Common myeloid progenitor, CD34-positive (primary cell): ENCODE measurements at regions not wholly inside any gene's neighbourhood (a gene's known extent, or its start where the extent isn't known, plus 50 kb on each side); places are given as distances from the start of the nearest gene placed in this dataset.

Source experiments
- CTCF ChIA-PET: fragments of 350-600 bp; sonication (Branson Sonifier 250); formaldehyde crosslinking; loops from one replicate; lab custom pipeline; 2021; ENCODE audit warnings: antibody characterized with exemption; lab: Charles Lee
- POLR2A ChIA-PET: fragments of 350-600 bp; sonication (Branson Sonifier 250); formaldehyde crosslinking; loops from one replicate; lab custom pipeline; 2021; ENCODE audit warnings: antibody characterized with exemption; lab: Charles Lee
- DNase-seq, 3 donors: peaks; one replicate each; pipeline versions ENCODE4 v3.0.0 to v3.0.0-alpha.2; 2013
- H3K27ac ChIP-seq, 2 experiments: 1 replicate in 1 of 2; 2 replicates in 1 of 2; pipeline ENCODE4 v1.7.0; 2013; ENCODE audit warnings: inconsistent platforms in 2 of 2, low read length in 2 of 2, mild to moderate bottlenecking in 2 of 2, low read depth in 1 of 2, moderate library complexity in 1 of 2; ENCODE audit not compliant: severe bottlenecking in 2 of 2, insufficient read depth in 1 of 2, poor library complexity in 1 of 2
- H3K27me3 ChIP-seq, 5 experiments: replicated peaks in 2 of 5; 1 replicate in 3 of 5; 2 replicates in 2 of 5; pipeline versions ENCODE4 v1.6.1 to v1.7.0; 2013; ENCODE audit warnings: low read length in 4 of 5, mild to moderate bottlenecking in 2 of 5, moderate library complexity in 2 of 5, inconsistent platforms in 1 of 5; ENCODE audit not compliant: insufficient read depth in 5 of 5, control insufficient read depth in 4 of 5
- H3K36me3 ChIP-seq, 4 experiments: 1 replicate in 2 of 4; 2 replicates in 2 of 4; pipeline versions ENCODE4 v1.6.1 to v1.7.0; 2013; ENCODE audit warnings: low read length in 3 of 4, control low read depth in 1 of 4, mild to moderate bottlenecking in 1 of 4; ENCODE audit not compliant: control insufficient read depth in 4 of 4, insufficient read depth in 4 of 4
- H3K4me1 ChIP-seq, 4 experiments: 1 replicate in 3 of 4; 2 replicates in 1 of 4; pipeline versions ENCODE4 v1.6.1 to v1.7.1; 2013; ENCODE audit warnings: low read length in 3 of 4, mild to moderate bottlenecking in 3 of 4, control low read depth in 1 of 4, inconsistent platforms in 1 of 4, moderate library complexity in 1 of 4; ENCODE audit not compliant: control insufficient read depth in 4 of 4, insufficient read depth in 4 of 4; ENCODE audit errors: control extremely low read depth in 1 of 4
- H3K4me3 ChIP-seq, 7 experiments: 1 replicate in 4 of 7; 2 replicates in 3 of 7; pipeline versions ENCODE4 v1.5.1 to v1.7.0; 2013; ENCODE audit warnings: mild to moderate bottlenecking in 7 of 7, low read length in 6 of 7, moderate library complexity in 6 of 7, inconsistent platforms in 2 of 7, low read depth in 2 of 7, control low read depth in 1 of 7; ENCODE audit not compliant: insufficient read depth in 4 of 7, control insufficient read depth in 1 of 7; ENCODE audit errors: extremely low read depth in 1 of 7
- H3K9me3 ChIP-seq, 5 experiments: 1 replicate in 4 of 5; 2 replicates in 1 of 5; pipeline versions ENCODE4 v1.6.1 to v1.7.1; 2013; ENCODE audit warnings: low read length in 4 of 5, mild to moderate bottlenecking in 2 of 5, inconsistent platforms in 1 of 5, low read depth in 1 of 5, moderate library complexity in 1 of 5; ENCODE audit not compliant: control insufficient read depth in 4 of 5, insufficient read depth in 2 of 5; ENCODE audit errors: control extremely low read depth in 1 of 5
- WGBS: methylation state at CpG from one replicate; pipeline ENCODE4 v1.1.5; 2013; ENCODE audit not compliant: insufficient coverage; 5-methylcytosine and 5-hydroxymethylcytosine counted together

DNA sequence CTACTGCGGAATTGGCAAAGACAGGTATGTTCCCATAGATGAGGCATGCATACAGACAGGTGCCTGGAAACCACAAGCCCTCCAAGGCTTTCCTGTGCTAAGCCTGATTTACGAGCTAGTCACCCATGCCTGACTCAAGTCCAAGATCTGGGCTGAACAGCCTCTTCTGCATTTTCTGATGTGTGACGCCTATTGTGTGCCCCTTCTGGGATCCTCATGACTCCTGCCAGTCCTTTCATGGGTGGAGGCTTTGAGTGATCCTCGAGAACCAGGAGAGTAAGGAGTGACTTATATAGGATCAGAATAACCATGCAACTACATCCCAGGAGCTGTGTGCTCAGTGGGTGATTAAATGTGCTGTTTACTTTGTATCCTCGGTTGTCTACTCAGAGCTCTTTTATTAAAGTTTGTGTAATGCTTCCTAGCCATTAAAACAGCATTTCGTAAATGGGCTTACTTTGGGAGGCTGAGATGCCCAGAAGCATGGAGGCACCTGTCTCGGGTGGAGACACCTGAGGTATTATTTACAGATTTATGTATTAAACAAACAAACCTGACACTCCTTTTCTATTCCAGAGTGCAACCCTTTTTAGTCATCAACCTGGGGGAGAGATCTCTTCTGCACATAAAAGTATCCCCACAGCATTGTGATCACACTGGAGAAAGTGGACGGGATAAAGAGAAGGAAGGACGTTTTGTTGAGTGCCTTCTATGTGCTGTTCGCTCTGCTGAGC lies 373.0 kb upstream of the DYNLRB2 start:
- 42% methylated on average over 7 of the region's 10 CpGs for WGBS
- DNase-seq = peak; percentile 6 to 57 (median 13)
- CTCF ChIA-PET = no interaction called here

GRCh38 chr16:80166082-80166481 lies 374.7 kb upstream of the DYNLRB2 start:
- no peak for DNase-seq
- Histone ChIP-seq H3K9me3 (no peaks in the 10 kb centered on the region), H3K4me3 (no peak overlapping the region), H3K4me1 (peaks cover 0 to 6% (median 0%) of the 10 kb centered on the region in 4 experiments), H3K27ac (no peak overlapping the region), H3K27me3 (peaks cover 0 to 2% (median 0%) of the 10 kb centered on the region in 5 experiments), H3K36me3 (no peaks in the 10 kb centered on the region)
- 100% methylated on average over 2 of the region's 3 CpGs for WGBS
- CTCF ChIA-PET = no interaction called here
- POLR2A ChIA-PET = interaction anchor here (0.6 kb wide), 1 partner anchor 1872 kb away, joined by 3 read pairs; no protein-coding TSS in a partner anchor

More for the DNA sequence above, 373.0 kb upstream of the DYNLRB2 start:
- no peak overlapping the region for H3K27ac ChIP-seq
- no peaks in the 10 kb centered on the region for H3K9me3 ChIP-seq
- H3K4me1 ChIP-seq = peaks cover 0 to 6% (median 0%) of the 10 kb centered on the region in 4 experiments
- H3K4me3 ChIP-seq = no peak overlapping the region
- POLR2A ChIA-PET = no interaction called here
- H3K27me3 ChIP-seq = peaks cover 0 to 2% (median 0%) of the 10 kb centered on the region in 5 experiments
- H3K36me3 ChIP-seq = no peaks in the 10 kb centered on the region

DNA sequence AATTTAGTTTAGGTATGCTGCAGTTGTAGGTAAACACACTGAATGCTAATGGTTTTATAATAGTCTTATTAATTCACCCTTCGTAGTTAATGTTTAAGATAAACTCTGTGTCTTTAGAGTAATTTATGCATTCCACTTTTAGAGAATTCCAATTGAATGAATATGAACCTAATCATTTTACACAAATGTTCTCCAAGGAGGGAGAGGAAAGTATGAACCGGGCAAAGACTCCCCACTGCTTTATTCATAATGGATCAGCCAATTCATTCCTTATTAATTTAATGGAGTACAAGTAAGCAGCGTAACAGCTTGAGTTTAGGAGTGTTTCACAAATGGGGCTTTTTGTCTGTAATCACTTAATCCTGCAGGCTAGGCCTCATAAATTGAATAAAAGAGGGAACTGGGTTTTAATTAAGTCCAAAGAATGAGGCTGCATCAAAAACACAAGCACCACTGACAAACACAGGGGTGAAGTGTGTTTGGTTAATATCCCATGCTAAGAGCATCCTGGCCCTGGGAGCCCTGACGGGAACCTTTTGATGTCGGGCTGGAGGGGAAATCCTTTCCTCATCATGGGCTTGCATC lies 375.7 kb upstream of the DYNLRB2 start:
- no peak for DNase-seq
- no peaks in the 10 kb centered on the region for H3K9me3 ChIP-seq
- CTCF ChIA-PET = no interaction called here

DNA sequence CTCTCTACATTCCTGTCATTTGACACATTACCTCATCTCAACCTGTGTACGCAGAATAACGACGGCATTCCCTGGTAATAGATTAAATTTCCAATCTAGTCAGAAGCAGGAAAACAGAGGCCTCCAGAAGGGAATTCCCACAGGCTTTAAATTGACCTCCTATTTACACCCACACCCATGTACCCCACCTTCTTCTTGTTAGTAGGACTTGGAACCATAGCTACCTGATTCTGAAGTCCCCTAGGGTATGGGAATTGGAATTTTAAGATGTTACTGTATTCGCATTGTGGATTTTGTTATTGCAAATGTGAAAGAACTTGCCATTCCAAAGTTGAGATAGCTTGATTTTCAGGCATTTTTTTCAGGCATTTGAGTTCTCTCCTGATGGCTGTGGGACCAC lies 377.5 kb upstream of the DYNLRB2 start:
- Histone ChIP-seq H3K9me3 (no peaks in the 10 kb centered on the region), H3K27me3 (peaks cover 0 to 2% (median 0%) of the 10 kb centered on the region in 5 experiments), H3K27ac (no peak overlapping the region), H3K36me3 (no peaks in the 10 kb centered on the region), H3K4me3 (no peak overlapping the region), H3K4me1 (peaks cover 0 to 6% (median 0%) of the 10 kb centered on the region in 4 experiments)
- ChIA-PET CTCF (no interaction called here), POLR2A (no interaction called here)
- 95% methylated on average over 4 of the region's 4 CpGs for WGBS
- DNase-seq = no peak

More for the DNA sequence above, 375.7 kb upstream of the DYNLRB2 start:
- Histone ChIP-seq H3K4me3 (no peak overlapping the region), H3K36me3 (no peaks in the 10 kb centered on the region), H3K27ac (no peak overlapping the region), H3K27me3 (peaks cover 0 to 2% (median 0%) of the 10 kb centered on the region in 5 experiments), H3K4me1 (peaks cover 0 to 6% (median 0%) of the 10 kb centered on the region in 4 experiments)
- POLR2A ChIA-PET = no interaction called here
- WGBS = 50% methylated on average over 2 of the region's 5 CpGs

- CTCF ChIA-PET = no interaction called here
- POLR2A ChIA-PET = no interaction called here
- WGBS = 84% methylated on average over 10 of the region's 12 CpGs
- H3K27ac ChIP-seq = no peak overlapping the region
- no peak overlapping the region for H3K4me3 ChIP-seq
- no peak for DNase-seq
- no peaks in the 10 kb centered on the region for H3K4me1 ChIP-seq
- peaks cover 0 to 2% (median 0%) of the 10 kb centered on the region in 5 experiments for H3K27me3 ChIP-seq
- H3K36me3 ChIP-seq = no peaks in the 10 kb centered on the region
- no peaks in the 10 kb centered on the region for H3K9me3 ChIP-seq
Measured at GRCh38 chr16:80161799-80162739, 378.7 kb upstream of the DYNLRB2 start.

DNA sequence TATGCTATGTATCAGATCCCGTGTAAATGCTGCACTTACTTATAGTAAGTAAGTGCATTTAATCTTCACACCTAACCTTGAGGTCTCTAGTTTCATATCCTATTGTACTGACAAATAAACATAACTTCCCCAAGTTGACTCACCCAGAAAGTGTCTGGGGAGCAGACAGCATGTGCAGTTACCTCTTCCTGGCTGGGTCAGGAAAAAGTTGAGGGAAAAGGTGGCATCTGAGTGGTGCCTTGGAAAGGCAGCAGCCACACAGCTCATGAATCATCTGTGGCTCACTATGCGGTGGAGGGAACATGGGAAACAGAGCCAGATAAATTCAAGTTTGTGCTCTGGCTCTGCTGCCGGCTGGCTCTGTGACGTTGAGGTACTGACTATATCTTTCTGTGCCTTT lies 382.0 kb upstream of the DYNLRB2 start:
- no peak overlapping the region for H3K27ac ChIP-seq
- no peak for DNase-seq
- WGBS = 96% methylated on average over 3 of the region's 4 CpGs
- H3K36me3 ChIP-seq = no peaks in the 10 kb centered on the region
- H3K4me1 ChIP-seq = no peaks in the 10 kb centered on the region
- POLR2A ChIA-PET = no interaction called here
- no peaks in the 10 kb centered on the region for H3K9me3 ChIP-seq
- H3K4me3 ChIP-seq = no peak overlapping the region
- peaks cover 0 to 4% (median 0%) of the 10 kb centered on the region in 5 experiments for H3K27me3 ChIP-seq
- CTCF ChIA-PET = interaction anchor here (1.3 kb wide), 1 partner anchor 10 kb away, joined by 3 read pairs; no protein-coding TSS in a partner anchor
